GM12891 (cell line): ENCODE measurements at regions not wholly inside any gene's neighbourhood (a gene's known extent, or its start where the extent isn't known, plus 50 kb on each side); places are given as distances from the start of the nearest gene placed in this dataset.

Source experiments
- PAX5 ChIP-seq: IDR thresholded peaks from 2 replicates; pipeline ENCODE4 v1.6.1; 2011; ENCODE audit warnings: low read length, moderate library complexity, mild to moderate bottlenecking; ENCODE audit not compliant: insufficient read depth, severe bottlenecking
- POLR2A ChIP-seq: IDR thresholded peaks from 2 replicates; pipeline ENCODE4 v1.6.1; 2011; ENCODE audit warnings: low read depth, low read length, control low read depth
- POLR2AphosphoS5 ChIP-seq: IDR thresholded peaks from 2 replicates; pipeline ENCODE4 v1.6.1; 2011; ENCODE audit warnings: low read depth, low read length, control low read depth
- POU2F2 ChIP-seq: IDR thresholded peaks from 2 replicates; pipeline ENCODE4 v1.6.1; 2011; ENCODE audit warnings: low read depth, mild to moderate bottlenecking, control low read depth, low read length, moderate library complexity
- TAF1 ChIP-seq: IDR thresholded peaks from 2 replicates; pipeline ENCODE4 v1.6.1; 2011; ENCODE audit warnings: low read depth, low read length, control low read depth

GRCh38 chr6:122555561-122555960 is 54.6 kb upstream of the PKIB start:
- TF ChIP-seq TAF1 (no peak), POU2F2 (no peak), PAX5 (no peak), POLR2AphosphoS5 (no peak), POLR2A (no peak)
